GM21390 (cell line): ENCODE measurements at regions not wholly inside any gene's neighbourhood (a gene's known extent, or its start where the extent isn't known, plus 50 kb on each side); places are given as distances from the start of the nearest gene placed in this dataset.

Experiments
- ATAC-seq: cut with Tn5 transposase; IDR thresholded peaks from one replicate; pipeline ENCODE4 v1.9.1; 2021; ENCODE audit not compliant: unreplicated experiment

DNA sequence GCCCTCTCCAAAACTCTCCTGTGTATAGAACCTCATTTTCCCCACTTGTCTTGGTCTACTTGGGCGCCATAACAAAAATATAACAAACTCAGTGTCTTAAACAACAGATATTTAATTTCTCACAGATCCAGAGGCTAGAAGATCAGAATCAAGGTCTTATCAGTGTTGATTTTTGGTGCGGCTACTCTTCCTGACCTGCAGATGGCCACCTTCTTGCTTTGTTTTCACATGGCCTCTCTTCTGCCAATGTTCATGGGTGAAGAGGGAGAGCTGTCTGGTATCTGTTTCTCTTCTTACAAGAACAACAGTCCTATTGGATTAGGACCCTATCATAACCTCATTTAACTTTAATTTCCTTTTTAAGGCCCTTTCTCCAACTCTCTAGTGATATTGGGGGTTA is 177.3 kb downstream of the PABPC4L start:
- no peak for ATAC-seq

- ATAC-seq = no peak
Observed at GRCh38 chr4:134019657-134020056, 181.9 kb downstream of the PABPC4L start.

GRCh38 chr4:134018846-134019245 is 182.7 kb downstream of the PABPC4L start:
- ATAC-seq = no peak

DNA sequence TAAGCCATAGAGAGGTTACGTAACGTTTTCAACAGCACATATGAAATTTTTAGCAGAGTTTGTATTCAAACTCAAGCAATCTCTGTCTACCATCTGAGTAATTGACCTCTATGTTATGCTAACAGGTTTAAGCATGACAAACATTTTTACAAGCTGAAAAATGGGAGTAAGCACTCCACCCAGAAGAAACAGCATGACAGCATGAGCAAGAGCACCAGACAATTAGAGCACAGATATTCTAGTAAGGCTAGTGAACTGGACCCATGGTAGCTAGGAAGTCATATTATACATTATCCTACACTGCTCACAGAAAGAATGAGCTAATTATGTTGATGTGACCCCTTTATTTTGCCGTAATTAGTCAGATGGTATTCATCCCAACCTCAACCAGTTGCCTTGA is 200.5 kb downstream of the PABPC4L start:
- no peak for ATAC-seq

DNA sequence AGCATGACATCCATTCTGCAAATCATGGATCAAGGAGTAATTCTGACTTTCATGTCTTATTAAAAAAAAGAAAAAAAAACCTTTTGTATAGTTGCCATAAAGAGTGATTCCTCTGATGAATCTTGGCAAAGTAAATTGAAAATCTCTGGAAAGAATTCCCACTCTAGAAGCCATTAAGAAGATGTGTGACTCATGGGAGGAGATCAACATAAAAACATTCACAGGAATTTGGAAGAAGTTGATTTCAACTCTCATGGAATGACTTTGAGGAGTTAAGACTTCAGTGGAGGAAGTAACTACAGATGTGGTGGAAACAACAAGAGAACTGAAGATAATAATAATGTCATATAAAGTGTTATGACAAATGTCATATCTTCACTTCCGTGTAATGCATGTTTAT is 204.2 kb downstream of the PABPC4L start:
- no peak for ATAC-seq

DNA sequence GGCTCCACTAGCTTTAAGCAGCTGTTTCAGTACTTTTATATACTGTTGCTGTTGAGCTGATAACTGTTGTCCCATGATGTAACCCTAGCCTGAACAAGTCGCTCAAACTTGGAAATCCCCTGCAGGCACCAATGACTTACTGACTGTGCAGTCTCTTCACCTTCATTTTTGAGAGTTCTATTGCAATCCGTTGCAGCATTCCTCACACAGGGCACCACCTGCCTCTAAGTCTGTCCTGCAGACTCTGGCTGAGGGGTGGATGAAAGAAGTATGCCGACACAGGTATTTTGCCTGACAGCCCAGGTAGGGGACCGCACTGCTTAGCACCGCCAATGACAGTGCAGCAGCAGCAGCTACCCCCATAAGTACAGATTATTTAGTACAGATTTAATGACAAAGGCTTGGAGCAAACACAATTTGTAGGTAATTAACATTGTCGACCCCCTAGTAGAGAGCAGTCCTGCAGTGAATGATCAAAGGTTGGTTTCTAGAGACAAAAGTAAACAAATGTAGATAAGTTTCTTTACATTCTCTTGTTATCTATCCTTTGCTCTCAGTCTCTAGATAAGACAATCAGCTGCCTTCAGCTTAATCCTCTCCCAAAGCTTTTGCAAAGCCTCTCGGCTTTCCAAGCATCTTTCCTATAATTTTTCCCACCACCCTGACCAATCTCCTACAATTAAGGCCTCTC is 205.0 kb downstream of the PABPC4L start:
- ATAC-seq = no peak

GRCh38 chr4:133995243-133995960 is 206.2 kb downstream of the PABPC4L start:
- ATAC-seq = no peak

DNA sequence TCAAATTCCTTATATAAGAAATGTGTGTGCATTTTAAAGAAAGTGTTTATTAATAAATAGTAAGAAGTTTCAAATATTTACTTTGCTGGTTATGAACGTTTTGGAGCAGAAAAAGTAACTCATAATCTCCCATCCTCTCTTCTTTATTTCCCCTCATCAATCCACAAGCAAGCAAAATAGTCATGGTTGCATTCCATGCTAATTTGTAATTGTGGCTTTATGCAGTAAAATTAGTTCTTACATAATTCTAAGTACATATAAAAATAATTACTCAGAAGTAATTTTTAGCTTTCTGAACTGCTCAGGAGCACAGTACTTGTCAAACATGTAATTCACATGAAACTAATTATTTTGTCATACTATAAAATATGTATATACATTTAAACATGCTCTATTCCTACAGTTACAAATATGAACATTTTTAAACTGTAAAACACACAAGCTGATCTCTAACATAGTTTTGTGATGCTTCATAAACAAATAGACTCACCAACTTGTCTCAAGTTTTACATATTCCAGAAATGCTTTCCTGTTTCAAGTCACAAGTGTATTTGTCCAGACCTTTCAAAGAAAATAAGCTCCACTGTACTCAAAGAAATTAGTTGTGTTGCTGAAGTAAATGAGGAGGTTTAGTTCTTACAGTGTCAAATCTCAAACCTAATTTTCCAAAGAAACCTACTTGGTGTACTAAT is 218.9 kb downstream of the PABPC4L start:
- no peak for ATAC-seq

GRCh38 chr4:133981327-133981726 is 220.3 kb downstream of the PABPC4L start:
- no peak for ATAC-seq

DNA sequence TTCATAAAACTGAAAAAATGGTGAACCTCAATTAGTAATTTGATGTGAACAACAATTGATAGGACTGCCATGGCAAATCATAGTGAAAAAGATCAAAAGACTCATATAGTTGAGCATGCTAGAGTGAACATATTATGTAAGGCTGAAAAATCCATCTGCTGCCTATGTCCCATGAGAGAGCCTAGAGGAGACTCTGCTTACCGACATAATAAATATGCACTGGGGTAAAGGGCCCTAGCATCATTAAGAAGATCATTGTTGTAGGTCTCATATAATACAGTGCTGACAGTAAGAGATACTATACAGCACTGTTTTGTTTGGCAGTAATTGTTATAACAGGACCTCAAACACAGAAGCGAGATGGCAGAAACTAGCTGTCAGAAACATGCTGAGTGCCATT is 229.0 kb downstream of the PABPC4L start:
- no peak for ATAC-seq

GRCh38 chr4:133969202-133969848 is 232.3 kb downstream of the PABPC4L start:
- ATAC-seq = no peak

DNA sequence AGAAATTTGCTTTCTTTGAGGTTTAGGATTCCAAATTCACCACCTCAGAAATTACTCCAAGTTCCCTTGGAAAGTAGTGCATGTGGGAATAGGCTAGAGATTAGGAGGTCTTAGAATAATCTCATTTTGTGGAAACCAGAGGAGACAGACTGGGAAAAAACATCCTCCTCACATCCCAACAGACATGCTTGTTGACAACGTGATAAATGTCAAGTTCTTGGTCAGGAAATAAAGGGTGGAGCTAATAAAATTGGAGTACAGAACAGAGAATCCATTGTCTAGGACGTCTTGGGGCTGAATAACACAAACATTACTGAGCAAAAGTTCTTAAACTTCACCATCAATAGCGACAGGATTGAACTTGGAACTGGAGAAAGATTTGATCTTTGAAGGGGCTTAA is 233.4 kb downstream of the PABPC4L start:
- no peak for ATAC-seq

DNA sequence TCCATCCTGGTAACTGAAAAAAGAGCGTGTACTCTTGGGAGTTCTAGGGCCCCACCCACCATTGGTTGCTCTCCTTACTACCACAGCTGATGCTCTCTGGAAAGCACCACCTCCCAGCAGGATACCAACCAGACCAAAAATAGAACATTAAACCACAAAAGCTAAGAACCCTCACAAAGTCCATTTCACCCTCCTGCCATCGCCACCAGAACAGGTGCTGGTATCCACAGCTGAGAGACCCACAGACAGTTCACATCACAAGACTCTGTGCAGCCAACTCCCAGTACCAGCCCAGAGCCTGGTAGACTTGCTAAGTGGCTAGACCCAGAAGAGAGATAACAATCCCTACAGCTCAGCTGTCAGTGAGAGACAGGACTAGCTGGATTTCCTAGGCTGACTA is 240.6 kb downstream of the PABPC4L start:
- no peak for ATAC-seq

DNA sequence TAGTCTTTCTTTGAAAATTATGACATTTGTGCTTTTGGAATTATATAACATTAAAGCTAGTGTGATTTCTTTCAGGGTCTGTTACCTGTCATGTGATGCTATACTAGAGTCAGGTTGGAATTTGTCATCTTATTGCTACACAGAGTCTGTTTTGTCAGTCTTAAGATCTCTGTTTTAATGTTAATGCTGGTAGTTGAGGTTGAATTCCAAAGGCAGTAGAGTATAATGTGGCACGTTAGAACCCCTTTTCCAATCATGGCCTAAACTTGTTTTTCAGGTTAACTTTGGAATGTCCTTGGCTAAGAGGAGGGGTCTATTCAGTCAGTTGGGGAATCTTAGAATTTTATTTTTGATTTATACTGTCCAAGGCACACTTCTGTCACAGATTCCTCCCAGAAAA is 258.5 kb downstream of the PABPC4L start:
- ATAC-seq = no peak

GRCh38 chr4:133938061-133938460 is 263.5 kb downstream of the PABPC4L start:
- no peak for ATAC-seq

DNA sequence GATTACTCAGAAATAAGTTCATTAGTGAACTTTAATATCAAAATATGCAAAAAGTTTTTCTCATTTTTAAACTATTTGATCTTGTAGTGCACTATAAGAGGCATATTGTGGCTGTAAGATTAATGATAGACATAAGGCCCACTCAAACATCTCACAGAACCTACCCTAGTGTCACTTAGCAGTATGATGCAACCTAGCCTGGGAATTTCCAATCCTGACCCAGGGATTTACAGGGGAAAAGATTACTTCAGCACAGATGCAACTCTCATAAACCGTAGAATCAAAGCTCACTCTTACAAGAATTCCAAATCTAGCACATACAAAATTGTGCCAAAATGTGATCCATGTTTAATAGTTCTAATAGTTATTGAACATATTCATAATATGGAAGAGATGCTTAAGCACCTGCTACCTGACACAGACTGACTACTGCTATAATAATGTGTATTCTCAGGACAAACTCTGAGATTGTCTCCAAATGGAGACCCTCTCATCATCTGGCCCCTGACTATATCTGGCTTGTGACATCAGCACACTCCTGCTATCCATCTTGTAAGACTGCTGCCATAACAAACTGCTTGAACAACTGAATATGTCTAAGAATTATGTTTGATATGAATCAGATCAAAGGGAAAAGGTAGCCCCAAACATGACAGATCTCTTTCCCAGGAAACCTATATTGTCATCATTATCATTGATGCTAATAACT is 271.9 kb downstream of the PABPC4L start:
- ATAC-seq = no peak

DNA sequence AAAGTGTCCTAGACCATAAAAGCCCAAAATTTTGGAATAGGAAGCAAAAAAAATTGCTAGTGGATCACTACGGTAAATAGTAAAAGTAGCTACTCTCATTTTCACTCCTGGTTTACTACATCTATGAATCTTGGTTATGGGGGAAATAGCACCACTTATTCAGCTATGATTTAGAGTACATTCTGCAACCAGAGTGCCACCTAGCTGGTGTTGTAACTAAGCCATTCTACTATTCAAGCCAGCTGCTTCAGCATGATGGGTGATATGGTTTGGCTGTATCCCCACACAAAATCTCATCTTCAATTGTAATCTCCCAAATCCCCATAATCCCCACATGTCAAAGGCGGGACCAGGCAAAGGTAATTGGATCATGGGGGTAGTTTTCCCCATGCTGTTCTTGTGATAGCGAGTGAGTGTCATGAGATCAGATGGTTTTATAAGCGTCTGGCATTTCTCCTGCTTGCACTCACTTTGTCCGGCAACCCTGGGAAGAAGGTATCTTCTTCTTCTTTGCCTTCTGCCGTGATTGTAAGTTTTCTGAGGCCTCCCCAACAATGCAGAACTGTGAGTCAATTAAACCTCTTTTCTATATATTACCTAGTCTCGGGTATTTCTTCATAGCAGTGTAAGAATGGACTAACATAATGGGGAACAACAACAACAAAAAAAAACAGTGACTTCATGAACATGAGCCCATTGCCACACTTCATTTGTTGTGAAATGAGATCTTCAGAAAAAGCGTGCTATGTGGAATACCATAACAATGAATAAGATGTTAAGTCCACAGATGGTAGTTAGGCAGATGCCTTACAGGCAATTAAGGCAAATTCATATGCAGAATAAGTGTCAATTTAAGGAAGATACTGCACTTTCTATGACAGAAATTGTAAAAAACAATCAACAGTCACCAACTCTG is 280.1 kb downstream of the PABPC4L start:
- no peak for ATAC-seq

DNA sequence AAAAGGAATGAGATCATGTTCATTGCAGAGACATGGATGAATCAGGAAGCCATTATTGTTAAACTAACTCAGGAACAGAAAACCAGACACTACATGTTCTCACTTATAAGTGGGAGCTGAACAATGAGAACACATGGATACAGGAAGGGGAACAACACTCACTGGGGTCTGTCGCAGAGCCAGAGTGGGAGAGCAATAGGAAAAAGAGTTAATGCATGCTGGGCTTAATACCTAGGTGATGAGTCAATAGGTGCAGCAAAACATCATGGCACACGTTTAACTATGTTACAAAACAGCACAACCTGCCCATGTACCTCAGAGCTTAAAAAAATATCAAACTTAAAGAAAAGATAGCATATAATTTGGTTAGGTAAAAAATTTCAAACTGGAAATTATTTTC is 281.4 kb downstream of the PABPC4L start:
- no peak for ATAC-seq

- no peak for ATAC-seq
Observed at GRCh38 chr4:133910165-133910564, 291.4 kb downstream of the PABPC4L start.

GRCh38 chr4:133903029-133903428 is 298.6 kb downstream of the PABPC4L start:
- no peak for ATAC-seq
